COLO668 (cell line): ENCODE measurements at regions not wholly inside any gene's neighbourhood (a gene's known extent, or its start where the extent isn't known, plus 50 kb on each side); places are given as distances from the start of the nearest gene placed in this dataset.
"Not testable (repeated sequence)": the region's sequence is repeated elsewhere in the genome, so short reads cannot be mapped to it uniquely, and the experiment has no call there.

ENCODE experiments used
- DNase-seq: peaks from one replicate; lab custom pipeline; 2025; ENCODE audit not compliant: unreplicated experiment; lab: John Stamatoyannopoulos, UW

GRCh38 chr3:170814822-170815221 lies 55.2 kb downstream of the RPL22L1 start:
- no peak for DNase-seq

DNA sequence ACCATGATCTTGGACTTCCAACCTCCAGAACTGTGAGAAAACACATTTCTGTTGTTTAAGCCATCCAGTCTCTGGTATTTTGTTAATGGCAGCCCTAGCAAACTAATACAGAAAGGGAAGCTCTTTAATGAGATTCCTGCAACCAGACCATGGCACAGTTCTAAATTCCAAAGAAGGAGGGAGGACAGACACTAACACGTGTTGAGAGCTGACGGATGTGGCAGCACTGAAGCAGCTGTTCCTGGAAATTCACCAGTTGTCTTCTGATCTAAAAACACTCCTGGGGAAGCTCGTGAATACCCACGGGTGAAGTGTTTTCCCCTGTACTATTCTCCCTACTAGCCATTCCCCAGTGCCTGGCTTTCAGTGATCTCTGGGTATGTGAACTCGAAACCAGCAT lies 56.7 kb downstream of the RPL22L1 start:
- no peak for DNase-seq

DNA sequence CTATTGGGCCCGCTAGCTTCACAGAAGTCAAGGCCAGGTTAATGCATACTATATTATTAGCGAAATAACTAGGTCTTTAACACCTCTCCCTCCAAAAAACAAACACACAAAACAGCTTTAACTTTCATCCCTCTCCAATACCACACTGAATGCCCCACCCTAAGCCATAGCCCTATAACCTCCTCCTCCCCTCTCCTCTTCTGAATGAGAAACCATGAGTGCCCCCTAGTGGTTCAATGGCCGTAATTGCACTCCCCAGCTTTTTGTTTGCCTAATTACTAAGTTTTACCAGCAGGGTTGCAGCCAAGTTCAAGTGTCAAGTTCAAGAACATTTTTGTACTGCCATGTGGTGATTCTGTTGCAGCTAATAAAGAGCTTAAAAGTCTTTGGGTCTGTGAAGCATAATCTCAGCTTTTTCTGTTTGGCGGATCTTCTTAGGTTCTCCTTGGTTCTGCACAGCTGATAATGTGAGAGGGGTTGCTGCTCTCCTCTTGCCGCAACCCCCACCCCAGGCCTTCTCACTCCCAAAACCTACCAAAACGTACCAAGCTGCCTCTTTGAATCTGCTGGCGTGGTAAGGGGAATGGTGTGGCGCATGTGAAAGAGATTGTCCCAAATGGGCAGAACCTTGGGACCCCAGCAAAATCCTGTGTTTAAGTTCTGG lies 57.9 kb downstream of the RPL22L1 start:
- peak; percentile 50 for DNase-seq

- no peak for DNase-seq
These were observed 58.5 kb downstream of the RPL22L1 start for GRCh38 chr3:170811515-170811914.

GRCh38 chr3:170809975-170810357 lies 60.0 kb downstream of the RPL22L1 start:
- DNase-seq: no peak

DNA sequence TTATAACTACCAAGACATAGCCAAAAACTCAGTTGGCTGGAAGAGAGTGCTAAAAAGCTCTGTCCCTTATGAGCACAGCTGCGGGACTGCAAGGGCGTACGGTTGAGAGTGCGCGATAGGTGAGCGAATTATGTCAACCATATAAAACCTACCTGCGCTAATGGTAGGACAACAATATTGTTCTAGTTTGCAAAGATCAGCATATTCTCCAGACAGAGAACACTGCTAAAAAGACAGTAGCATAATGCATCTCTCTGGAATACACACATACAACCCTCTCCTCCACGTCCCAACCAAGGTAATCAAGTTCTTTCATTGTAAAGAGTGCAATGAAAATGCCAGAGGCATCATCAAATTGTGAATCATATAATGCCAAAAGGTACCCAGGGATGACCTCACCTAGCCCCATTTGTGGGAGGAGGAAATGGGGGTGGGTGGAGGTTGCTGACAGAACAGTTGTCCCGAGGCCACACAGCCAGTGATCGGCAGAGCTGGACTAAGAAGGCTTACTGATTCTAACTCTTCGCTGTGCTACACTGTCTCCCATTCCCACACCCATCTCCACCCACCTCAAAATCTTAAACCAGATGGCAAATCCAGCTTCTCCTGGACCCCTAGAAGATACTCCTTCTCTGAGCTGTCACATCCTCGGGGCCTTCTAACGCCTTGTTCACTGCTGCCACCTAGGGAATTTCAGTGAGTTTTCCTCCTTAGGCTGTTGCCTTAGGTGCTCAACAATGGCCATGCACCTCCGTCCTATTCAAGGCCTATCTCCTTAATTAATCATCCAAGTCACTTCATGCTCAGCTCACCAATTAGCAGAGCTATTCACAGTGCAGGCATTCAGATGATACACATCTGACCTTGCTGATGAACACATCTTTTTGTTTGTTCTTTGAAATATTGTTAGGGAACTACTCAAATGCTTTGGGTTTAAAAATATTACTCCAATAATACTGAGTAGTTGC lies 60.7 kb downstream of the RPL22L1 start:
- peak; percentile 35 for DNase-seq

DNA sequence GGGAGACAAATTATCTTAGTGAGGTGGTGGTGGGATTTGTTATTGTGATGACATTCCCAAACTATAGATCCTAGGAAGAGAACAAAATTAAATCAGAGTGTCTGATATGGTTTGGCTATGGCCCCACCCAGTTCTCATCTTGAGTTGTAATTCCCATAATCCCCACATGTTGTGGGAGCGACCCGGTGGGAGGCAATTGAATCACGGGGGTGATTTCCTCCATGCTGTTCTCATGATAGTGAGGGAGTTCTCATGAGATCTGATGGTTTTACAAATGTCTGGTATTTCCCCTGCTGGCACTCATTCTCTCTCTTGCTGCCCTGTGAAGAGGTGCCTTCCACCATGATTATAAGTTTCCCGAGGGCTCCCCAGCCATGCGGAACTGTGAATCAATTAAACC lies 62.0 kb downstream of the RPL22L1 start:
- DNase-seq: no peak

DNA sequence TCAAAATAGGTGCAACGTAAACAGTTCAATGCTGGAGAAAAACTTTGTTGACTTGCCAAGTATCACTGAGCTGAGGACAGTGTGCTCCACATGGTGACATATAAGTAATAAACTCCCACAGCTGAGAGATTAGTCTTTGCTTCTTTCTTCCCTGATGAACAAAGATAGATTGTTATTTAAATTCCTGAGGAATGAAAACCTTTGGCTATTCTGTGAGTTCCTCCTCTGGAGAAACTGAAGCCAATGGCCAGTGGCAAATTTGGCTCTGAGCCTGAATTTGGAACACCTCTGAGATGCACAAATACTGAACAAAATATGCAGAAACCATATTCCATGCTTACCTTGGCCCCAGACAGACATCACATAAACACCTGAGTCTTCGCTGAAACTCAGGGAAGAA lies 63.3 kb downstream of the RPL22L1 start:
- DNase-seq: no peak

DNA sequence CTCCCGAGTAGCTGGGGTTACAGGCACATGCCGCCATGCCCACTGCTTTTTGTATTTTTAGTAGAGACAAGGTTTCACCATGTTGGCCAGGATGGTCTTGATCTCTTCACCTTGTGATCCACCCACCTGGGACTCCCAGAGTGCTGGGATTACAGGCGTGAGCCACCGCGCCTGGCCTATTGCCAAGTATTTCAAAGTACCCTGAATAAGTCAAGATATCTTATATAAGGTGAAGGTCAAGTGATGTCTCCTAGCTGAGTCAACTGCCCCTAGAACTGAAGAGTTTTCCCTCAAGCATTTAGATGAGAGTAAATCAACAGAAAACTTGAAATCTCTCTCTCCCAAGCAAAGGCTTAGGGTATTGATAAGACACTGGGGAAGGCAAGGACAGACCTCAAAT lies 63.9 kb downstream of the RPL22L1 start:
- DNase-seq: no peak

DNA sequence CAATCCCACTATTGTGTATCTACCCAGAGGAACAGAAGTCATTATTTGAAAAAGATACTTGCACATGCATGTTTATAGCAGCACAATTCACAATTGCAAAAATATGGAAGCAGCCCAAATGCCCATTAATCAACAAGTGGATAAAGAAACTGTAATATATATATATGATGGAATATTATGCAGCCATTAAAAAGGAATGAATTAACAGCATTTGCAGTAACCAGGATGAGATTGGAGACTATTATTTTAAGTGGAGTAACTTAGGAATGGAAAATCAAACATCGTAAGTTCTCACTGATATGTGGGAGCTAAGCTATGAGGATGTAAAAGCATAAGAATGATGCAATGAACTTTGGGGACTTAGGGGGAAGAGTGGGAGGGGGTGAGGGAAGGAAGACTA lies 64.7 kb downstream of the RPL22L1 start:
- not testable (repeated sequence) for DNase-seq

- DNase-seq: not testable (repeated sequence)
These were observed 65.4 kb downstream of the RPL22L1 start for GRCh38 chr3:170804634-170805033.

DNA sequence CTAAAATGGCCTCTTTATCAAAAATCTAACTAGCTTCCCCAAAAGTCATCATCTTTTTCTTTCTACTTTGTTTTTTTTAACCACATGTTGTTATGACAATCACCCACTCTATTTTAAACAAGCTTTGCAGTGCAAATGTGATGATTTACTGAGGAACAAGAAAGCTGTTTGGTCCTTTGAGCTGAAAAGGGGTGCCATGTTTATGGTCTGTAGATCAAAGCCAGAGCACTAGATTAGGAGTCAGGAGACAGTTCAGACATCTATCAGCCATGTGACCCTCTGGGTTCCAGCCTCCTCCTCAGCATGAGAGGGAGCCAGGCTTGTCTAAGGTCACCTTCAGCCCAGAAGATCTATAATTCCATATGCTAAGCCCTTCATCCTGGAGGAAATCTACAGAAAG lies 65.9 kb downstream of the RPL22L1 start:
- DNase-seq: no peak

DNA sequence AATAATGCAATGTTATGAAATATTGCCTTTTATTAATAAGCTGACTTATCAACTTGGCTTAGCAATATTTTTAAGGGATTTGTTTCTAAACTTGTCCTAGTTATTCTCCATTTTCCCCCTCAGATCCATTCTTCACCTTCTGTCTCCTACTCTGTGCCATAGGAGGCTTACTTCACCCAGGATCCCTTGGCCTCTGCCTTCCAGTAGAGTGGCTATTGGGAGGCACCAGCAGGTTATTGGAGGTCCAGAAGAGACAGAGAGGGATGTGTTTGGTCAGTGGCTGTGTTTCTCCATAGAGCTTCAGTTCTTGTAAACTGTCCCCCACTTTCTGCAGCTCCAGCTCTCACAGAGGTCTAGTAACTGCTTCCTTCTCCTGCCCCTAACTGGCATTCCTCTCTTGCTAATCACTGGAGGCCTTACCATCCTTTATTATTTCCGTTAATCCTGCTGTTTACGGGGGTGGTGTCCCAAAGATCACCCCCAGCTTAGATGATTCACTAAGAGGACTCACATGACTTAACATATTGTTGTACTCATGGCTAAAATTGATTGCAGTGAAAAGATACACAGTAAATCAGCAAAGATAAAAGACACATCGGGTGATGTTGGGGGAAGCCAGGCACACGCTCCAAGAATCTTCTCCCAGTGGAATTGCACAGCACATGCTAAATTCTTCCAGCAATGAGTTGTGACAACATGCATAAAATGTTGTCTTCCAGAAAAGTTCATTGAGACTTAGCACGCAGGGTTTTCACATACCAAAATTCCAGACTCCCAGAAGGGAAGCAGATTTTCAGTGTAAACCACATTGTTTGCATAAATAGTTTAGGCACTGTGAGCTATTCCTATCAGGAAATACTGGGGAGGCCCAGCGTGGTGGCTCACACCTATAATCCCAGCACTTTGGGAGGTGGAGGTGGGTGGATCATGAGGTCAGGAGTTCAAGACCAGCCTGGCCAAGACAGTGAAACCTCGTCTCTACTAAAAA lies 67.5 kb downstream of the RPL22L1 start:
- no peak for DNase-seq

DNA sequence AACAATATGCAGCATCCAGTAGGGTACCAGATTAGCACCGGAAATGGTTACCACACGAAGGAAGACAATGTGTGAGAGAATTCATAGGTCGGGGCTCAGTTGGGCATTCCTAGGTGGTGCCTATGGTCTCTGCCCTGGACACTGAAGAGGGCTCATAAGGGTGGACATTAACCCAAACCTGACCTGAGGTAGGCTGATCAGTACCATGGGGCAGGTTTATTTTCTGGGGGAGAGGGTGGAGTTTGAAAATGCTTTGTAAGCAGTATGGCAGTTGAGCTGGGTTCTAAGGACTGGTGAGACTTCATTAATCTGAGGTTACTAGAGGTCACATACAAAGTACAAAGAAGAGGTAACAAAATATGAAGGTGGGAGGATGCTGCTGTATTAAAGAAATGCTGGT lies 68.4 kb downstream of the RPL22L1 start:
- no peak for DNase-seq

GRCh38 chr3:170800275-170800674 lies 69.7 kb downstream of the RPL22L1 start:
- not testable (repeated sequence) for DNase-seq

- no peak for DNase-seq
These were observed 71.0 kb downstream of the RPL22L1 start for GRCh38 chr3:170799009-170799408.

DNA sequence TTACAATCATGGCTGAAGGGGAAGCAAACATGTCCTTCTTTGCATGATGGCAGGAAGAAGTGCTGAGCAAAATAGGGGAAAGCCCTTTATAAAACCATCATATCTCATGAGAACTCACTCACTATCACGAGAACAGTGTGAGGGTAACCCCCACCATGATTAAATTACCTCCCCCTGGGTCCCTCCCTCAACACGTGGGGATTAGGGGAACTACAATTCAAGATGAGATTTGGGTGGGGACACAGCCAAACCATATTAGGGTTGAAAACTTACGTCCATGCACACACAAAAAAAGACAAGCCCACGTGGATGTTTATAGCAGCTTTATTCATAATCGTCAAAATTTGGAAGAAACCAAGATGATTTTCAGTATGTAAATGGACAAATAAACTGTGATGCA lies 72.3 kb downstream of the RPL22L1 start:
- DNase-seq: no peak

DNA sequence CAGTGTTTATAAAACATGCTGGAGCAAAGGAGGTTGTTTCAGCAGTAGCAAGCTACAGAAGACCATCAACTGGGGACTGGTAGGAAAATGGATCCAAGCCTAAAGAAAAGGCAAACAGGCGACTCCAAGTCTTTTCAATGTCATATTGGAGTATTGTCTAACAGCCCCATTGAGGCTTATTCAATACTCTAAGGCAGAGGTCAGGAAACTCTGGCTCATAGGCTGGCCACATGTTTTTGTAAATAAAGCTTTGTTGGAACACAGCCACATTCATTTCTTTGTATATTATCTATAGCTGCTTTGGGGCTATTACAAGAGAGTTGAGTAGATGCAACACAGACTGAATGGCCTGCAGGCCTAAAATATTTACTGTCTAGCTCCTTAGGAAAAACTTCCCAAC lies 77.5 kb downstream of the RPL22L1 start:
- no peak for DNase-seq

DNA sequence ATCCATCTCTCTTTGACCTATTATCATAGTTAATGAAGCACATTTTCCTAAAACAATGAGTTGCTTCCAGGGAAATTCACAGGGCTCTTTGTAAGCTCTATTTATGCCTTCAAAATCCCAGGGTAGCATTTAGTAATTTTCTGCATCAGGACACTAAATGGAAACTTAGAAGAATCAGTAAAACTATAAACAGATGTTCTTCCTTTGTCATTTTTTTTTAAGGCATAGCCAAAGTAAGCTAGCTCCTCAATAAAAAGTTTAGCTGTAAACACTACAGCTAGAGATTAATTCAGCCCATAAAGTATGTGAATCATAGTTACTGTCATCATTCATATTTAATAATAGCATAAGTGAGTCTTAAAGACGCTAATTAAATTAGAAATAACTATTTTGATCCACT lies 79.3 kb downstream of the RPL22L1 start:
- DNase-seq: no peak

GRCh38 chr3:170787464-170787863 lies 82.5 kb downstream of the RPL22L1 start:
- no peak for DNase-seq

DNA sequence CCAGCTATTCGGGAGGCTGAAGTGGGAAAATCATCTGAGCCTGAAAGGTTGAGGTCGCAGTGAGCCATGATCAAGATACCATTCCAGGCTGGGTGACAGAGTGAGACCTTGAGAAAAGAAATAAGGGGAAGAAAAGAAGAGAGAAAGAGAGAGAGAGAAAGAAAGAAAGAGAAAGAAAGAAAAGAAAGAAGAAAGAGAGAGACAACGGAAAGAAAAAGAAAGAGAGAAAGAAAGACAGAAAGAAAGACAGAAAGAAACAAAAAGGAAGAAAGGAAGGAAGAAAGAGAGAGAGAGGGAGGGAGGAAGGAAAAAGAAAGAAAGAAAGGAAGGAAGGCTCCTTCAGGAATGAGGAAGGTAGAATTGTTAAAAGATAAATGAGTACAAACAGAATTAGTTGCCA lies 84.5 kb downstream of the RPL22L1 start:
- DNase-seq: no peak
